ENCODE measurements at regions not wholly inside any gene's neighbourhood (a gene's known extent, or its start where the extent isn't known, plus 50 kb on each side); places are given as distances from the start of the nearest gene placed in this dataset.

GRCh38 chr7:125804273-125804672 is 874.6 kb upstream of the POT1 start:
- TF ChIP-seq CTCF (IDR thresholded peaks at IDR 0.05) (no peak), POLR2A (IDR thresholded peaks at IDR 0.05) (no peak)

Data from prostate gland (tissue), 2 donors.